ENCODE measurements at regions not wholly inside any gene's neighbourhood (a gene's known extent, or its start where the extent isn't known, plus 50 kb on each side); places are given as distances from the start of the nearest gene placed in this dataset.

DNA sequence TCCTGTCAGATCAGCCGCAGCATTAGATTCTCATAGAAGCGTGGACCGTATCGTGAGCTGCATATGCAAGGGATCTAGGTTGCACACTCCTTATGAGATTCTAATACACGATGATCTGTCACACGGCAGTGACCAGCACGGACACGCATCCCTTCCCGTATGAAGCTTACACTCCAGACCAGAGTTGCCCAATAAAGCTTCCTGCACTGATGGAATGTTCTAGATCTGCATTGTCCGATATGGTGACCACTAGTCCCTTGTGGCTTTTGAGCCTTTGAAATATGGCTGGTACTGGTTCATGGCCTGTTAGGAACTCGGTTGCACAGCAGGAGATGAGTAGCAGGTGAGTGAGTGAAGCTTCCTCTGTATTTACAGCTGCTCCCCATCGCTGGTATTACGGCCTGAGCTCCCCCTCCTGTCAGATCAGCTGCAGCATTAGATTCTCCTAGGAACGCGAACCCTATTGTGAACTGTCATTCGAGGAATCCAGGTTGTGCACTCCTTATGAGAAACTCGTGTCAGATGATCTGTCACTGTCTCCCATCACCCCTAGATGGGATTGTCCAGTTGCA is 49.8 kb upstream of the ZCCHC14 start:
- no peak for DNase-seq (ENCODE audit: low read depth)
- TF ChIP-seq, protein P1, sequence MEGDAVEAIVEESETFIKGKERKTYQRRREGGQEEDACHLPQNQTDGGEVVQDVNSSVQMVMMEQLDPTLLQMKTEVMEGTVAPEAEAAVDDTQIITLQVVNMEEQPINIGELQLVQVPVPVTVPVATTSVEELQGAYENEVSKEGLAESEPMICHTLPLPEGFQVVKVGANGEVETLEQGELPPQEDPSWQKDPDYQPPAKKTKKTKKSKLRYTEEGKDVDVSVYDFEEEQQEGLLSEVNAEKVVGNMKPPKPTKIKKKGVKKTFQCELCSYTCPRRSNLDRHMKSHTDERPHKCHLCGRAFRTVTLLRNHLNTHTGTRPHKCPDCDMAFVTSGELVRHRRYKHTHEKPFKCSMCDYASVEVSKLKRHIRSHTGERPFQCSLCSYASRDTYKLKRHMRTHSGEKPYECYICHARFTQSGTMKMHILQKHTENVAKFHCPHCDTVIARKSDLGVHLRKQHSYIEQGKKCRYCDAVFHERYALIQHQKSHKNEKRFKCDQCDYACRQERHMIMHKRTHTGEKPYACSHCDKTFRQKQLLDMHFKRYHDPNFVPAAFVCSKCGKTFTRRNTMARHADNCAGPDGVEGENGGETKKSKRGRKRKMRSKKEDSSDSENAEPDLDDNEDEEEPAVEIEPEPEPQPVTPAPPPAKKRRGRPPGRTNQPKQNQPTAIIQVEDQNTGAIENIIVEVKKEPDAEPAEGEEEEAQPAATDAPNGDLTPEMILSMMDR (IDR thresholded peaks at IDR 0.05; ENCODE audit: control insufficient read depth, extremely low read depth, insufficient read depth): no peak
- H3K4me3 ChIP-seq (ENCODE audit: low read depth, low read length): no peak overlapping the region
